Endothelial cell of umbilical vein (primary cell): ENCODE measurements at regions not wholly inside any gene's neighbourhood (a gene's known extent, or its start where the extent isn't known, plus 50 kb on each side); places are given as distances from the start of the nearest gene placed in this dataset.

Source experiments
- CTCF ChIP-seq, 2 donors: IDR thresholded peaks; 1 replicate in 1 of 2; 2 replicates in 1 of 2; pipeline ENCODE4 v1.5.1; 2011; ENCODE audit warnings: low read length in 2 of 2, mild to moderate bottlenecking in 2 of 2, moderate library complexity in 2 of 2, control low read depth in 1 of 2, inconsistent platforms in 1 of 2, low read depth in 1 of 2; ENCODE audit not compliant: insufficient read depth in 1 of 2; ENCODE audit errors: extremely low read depth in 1 of 2
- EZH2 ChIP-seq: IDR thresholded peaks from 2 replicates; pipeline ENCODE4 v1.6.1; 2012; ENCODE audit warnings: borderline replicate concordance, low read depth, mild to moderate bottlenecking, moderate library complexity, low read length, inconsistent platforms; ENCODE audit not compliant: severe bottlenecking
- MAX ChIP-seq: IDR thresholded peaks from 2 replicates; pipeline ENCODE4 v1.6.1; 2011; ENCODE audit not compliant: insufficient read depth, insufficient read length
- POLR2A ChIP-seq: IDR thresholded peaks from 2 replicates; pipeline ENCODE4 v1.6.1; 2012; ENCODE audit warnings: low read depth, mild to moderate bottlenecking, control low read depth, low read length
- POLR2AphosphoS5 ChIP-seq: IDR thresholded peaks from 2 replicates; pipeline ENCODE4 v1.6.1; 2012; ENCODE audit warnings: low read depth, mild to moderate bottlenecking, control low read depth, low read length, moderate library complexity; ENCODE audit not compliant: insufficient read depth

DNA sequence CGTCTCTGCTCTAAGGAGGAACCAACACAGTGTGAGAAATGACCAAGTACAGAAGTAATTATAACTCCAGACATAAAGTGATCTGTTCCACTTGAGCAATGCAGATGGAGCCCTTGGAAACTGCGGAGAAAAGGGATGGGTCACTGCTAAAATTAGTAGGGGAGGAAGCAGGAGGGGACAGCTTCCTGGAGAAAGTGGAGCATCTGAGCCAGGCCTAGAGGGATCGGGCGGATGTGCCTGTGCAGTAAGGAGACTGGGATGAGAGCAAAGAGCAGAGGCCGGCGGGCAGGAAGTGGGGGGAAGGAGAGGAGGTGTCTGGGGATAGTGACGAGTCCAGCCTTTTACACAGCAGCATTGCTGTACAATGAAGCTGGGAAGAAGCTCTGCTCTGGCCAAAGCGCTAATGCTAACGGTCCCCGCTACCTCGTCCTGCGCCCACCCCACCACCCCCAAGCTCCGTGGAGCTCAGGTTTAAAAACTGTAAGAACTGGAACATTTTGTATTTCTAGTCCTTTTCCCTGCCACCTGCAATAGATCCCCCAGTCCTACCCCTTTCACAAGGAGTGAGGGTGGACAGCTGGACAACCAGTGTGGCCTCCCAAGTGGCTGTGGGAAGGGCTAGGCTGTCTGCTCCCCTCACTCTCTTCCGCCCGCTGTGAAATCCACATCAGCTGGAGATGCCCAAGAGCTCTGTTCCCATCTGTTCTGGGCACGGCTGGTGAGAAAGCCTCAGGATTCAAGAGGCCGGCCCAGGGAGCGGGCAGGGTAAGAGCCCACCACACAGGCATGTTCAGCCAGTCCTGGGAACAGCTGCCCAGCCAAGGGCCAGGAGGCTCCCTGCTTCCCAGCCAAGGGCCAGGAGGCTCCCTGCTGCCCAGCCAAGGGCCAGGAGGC is 53.0 kb upstream of the HES1 start:
- TF ChIP-seq CTCF (IDR thresholded peaks at IDR 0.05; ENCODE audit: extremely low read depth in 1 of 2, insufficient read depth in 1 of 2, low read depth in 1 of 2, low read length in 2 of 2) (no peak), POLR2AphosphoS5 (no peak), POLR2A (no peak), MAX (no peak), EZH2 (no peak)
